Fibroblast of mammary gland (primary cell): ENCODE measurements at regions not wholly inside any gene's neighbourhood (a gene's known extent, or its start where the extent isn't known, plus 50 kb on each side); places are given as distances from the start of the nearest gene placed in this dataset.

ENCODE experiments used
- DNase-seq: peaks from one replicate; pipeline ENCODE4 v3.0.0-alpha.2; 2010; ENCODE audit warnings: low read depth
- H3K4me3 ChIP-seq: 2 replicates; pipeline ENCODE4 v1.5.1; 2011; ENCODE audit warnings: low read depth, mild to moderate bottlenecking, low read length, moderate library complexity; ENCODE audit not compliant: control insufficient read depth
- CTCF ChIP-seq: conservative IDR thresholded peaks from 2 replicates; pipeline ENCODE4 v1.5.1; 2011; ENCODE audit warnings: low read depth, low read length, inconsistent platforms; ENCODE audit not compliant: control insufficient read depth, insufficient read depth

GRCh38 chr2:83016343-83017110 is 1442.6 kb downstream of the SUCLG1 start:
- no peak for TF ChIP-seq CTCF
- DNase-seq, result no peak
- H3K4me3 ChIP-seq, result no peak overlapping the region

GRCh38 chr2:83015900-83016299 is 1443.2 kb downstream of the SUCLG1 start:
- no peak for TF ChIP-seq CTCF
- no peak overlapping the region for H3K4me3 ChIP-seq
- DNase-seq, result no peak

- DNase-seq, result no peak
- no peak overlapping the region for H3K4me3 ChIP-seq
- TF ChIP-seq CTCF, result no peak
These were observed 1443.9 kb downstream of the SUCLG1 start for GRCh38 chr2:83015035-83015715.

- TF ChIP-seq CTCF, result no peak
- H3K4me3 ChIP-seq, result no peak overlapping the region
- no peak for DNase-seq
These were observed 1444.6 kb downstream of the SUCLG1 start for GRCh38 chr2:83014462-83014861.

- no peak for DNase-seq
- TF ChIP-seq CTCF, result no peak
- no peak overlapping the region for H3K4me3 ChIP-seq
These were observed 1452.1 kb downstream of the SUCLG1 start for GRCh38 chr2:83006961-83007360.

GRCh38 chr2:83003555-83003954 is 1455.5 kb downstream of the SUCLG1 start:
- no peak for DNase-seq
- H3K4me3 ChIP-seq, result no peak overlapping the region
- no peak for TF ChIP-seq CTCF
